H1 (cell line): ENCODE measurements at regions not wholly inside any gene's neighbourhood (a gene's known extent, or its start where the extent isn't known, plus 50 kb on each side); places are given as distances from the start of the nearest gene placed in this dataset.

Source experiments
- CREB1 ChIP-seq: IDR thresholded peaks from 2 replicates; pipeline ENCODE4 v1.6.1; 2012; ENCODE audit warnings: inconsistent platforms
- CTCF ChIP-seq, 3 experiments: IDR thresholded peaks; 1 replicate in 2 of 3; 2 replicates in 1 of 3; pipeline versions ENCODE4 v1.5.1 to v1.6.1; 2011; ENCODE audit warnings: low read length in 3 of 3, mild to moderate bottlenecking in 3 of 3, inconsistent platforms in 2 of 3, low read depth in 1 of 3, moderate library complexity in 1 of 3; ENCODE audit not compliant: insufficient read depth in 1 of 3; ENCODE audit errors: control extremely low read depth in 1 of 3
- E2F6 ChIP-seq: IDR thresholded peaks from 2 replicates; pipeline ENCODE4 v1.6.1; 2012; ENCODE audit warnings: inconsistent platforms
- HDAC2 ChIP-seq, 2 experiments: fragments of 300-600 bp in 1 of 2; sonication (generic) in 1 of 2; IDR thresholded peaks; 2 replicates each; pipeline ENCODE4 v1.6.1; 2011 to 2012; ENCODE audit warnings: low read depth in 2 of 2, low read length in 2 of 2, mild to moderate bottlenecking in 2 of 2, moderate library complexity in 2 of 2, borderline replicate concordance in 1 of 2, inconsistent platforms in 1 of 2
- JUND ChIP-seq: IDR thresholded peaks from 2 replicates; pipeline ENCODE4 v1.6.1; 2011; ENCODE audit warnings: mild to moderate bottlenecking, improper control_type of control experiment, low read length
- RAD21 ChIP-seq, 2 experiments: IDR thresholded peaks in 1 of 2; conservative IDR thresholded peaks in 1 of 2; 2 replicates each; pipeline ENCODE4 v1.6.1; 2011; ENCODE audit warnings: low read depth in 2 of 2, low read length in 2 of 2, improper control_type of control experiment in 1 of 2, inconsistent platforms in 1 of 2, mild to moderate bottlenecking in 1 of 2, moderate library complexity in 1 of 2
- USF2 ChIP-seq: IDR thresholded peaks from 2 replicates; pipeline ENCODE4 v1.6.1; 2011; ENCODE audit warnings: low read length, improper control_type of control experiment
- ZNF274 ChIP-seq: IDR thresholded peaks from 2 replicates; pipeline ENCODE4 v1.7.0; 2012; ENCODE audit warnings: low read length, borderline replicate concordance; ENCODE audit errors: extremely low read depth
- TF ChIP-seq, protein P1 (sequence below): IDR thresholded peaks from 2 replicates; pipeline ENCODE4 v1.6.1; 2012; ENCODE audit warnings: inconsistent platforms

GRCh38 chr4:83929550-83929949 is 393.6 kb downstream of the GPAT3 start:
- TF ChIP-seq CTCF (IDR thresholded peaks at IDR 0.05; ENCODE audit: control extremely low read depth in 1 of 3, insufficient read depth in 1 of 3, low read depth in 1 of 3, low read length in 3 of 3) (no peak), E2F6 (no peak), HDAC2 (IDR thresholded peaks at IDR 0.05; ENCODE audit: borderline replicate concordance in 1 of 2, low read depth in 2 of 2, low read length in 2 of 2) (no peak), RAD21 (IDR thresholded peaks at IDR 0.05 in 1 of 2, conservative IDR thresholded peaks at IDR 0.05 in 1 of 2; ENCODE audit: low read depth in 2 of 2, low read length in 2 of 2) (no peak), ZNF274 (no peak), CREB1 (no peak), USF2 (no peak), JUND (no peak)
- TF ChIP-seq, protein P1, sequence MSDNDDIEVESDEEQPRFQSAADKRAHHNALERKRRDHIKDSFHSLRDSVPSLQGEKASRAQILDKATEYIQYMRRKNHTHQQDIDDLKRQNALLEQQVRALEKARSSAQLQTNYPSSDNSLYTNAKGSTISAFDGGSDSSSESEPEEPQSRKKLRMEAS = no peak
